GM18507 (cell line): ENCODE measurements at regions not wholly inside any gene's neighbourhood (a gene's known extent, or its start where the extent isn't known, plus 50 kb on each side); places are given as distances from the start of the nearest gene placed in this dataset.

Experiments
- DNase-seq: peaks from one replicate; pipeline ENCODE4 v3.0.0; 2011; ENCODE audit warnings: low read depth; ENCODE audit not compliant: insufficient read length; ENCODE audit errors: extremely low spot score
- FAIRE-seq: peaks from 2 replicates; lab custom pipeline; 2011; peaks lifted over from hg19 to GRCh38; lab: Jason Lieb, UNC

- DNase-seq (no peak), FAIRE-seq (no peak)
Observed at GRCh38 chrX:51437521-51437920, 58.9 kb downstream of the NUDT11 start.

DNA sequence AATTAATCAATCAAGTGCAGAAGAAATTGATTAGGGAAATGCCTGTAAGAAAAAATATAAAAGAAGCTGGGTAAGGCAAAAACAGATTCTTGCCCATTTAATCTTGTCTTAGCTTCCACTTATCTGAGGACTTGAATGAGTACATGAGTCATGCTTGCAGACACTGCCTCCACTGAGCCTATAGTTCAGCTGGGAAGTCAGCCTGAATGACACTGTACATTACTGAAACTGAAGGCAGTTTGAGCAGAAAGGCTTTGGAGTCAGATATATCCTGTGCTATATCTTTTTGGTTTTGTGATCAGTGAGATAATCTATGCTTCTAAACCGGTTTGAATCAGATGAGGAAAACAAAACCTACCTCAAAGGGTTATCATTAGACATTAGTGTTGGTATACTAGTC lies 61.3 kb downstream of the NUDT11 start:
- no peak for DNase-seq
- FAIRE-seq = no peak

DNA sequence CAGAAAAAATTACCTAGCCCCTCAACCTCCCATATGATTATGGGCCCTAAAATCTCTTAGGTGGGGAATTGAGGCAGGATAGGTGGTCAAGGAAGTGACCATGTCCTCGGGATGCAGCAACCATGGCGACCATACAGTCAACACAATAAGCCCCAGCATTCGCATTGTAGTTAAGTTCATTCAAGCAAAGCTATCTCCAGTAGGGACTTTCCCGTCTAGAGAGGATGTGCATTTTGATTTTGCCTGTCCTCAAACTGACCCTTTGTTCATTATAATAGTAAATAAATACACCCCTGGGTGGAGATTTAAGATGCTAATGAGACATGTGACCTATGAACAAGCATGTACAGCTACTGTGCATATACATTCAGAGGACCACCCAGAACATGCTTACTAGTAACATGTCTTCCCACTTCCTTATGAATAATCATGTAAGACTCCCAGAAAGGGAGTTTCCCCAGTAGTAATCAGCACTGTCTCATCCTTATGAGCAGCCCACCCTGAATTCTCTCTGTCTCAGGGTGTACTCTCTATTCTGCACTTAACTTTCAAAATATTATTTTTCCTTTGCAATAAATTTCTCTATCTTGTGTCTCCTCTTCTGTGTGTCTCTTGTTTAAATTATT lies 74.3 kb downstream of the NUDT11 start:
- no peak for FAIRE-seq
- DNase-seq = no peak

- FAIRE-seq = peak; percentile 56
Observed at GRCh38 chrX:51420610-51421009, 75.8 kb downstream of the NUDT11 start.

GRCh38 chrX:51408462-51408861 lies 75.8 kb downstream of the NUDT10 start:
- no peak for DNase-seq
- FAIRE-seq = no peak

More at GRCh38 chrX:51420610-51421009, 75.8 kb downstream of the NUDT11 start:
- DNase-seq = no peak

GRCh38 chrX:51407520-51408409 lies 75.1 kb downstream of the NUDT10 start:
- DNase-seq (no peak), FAIRE-seq (no peak)

DNA sequence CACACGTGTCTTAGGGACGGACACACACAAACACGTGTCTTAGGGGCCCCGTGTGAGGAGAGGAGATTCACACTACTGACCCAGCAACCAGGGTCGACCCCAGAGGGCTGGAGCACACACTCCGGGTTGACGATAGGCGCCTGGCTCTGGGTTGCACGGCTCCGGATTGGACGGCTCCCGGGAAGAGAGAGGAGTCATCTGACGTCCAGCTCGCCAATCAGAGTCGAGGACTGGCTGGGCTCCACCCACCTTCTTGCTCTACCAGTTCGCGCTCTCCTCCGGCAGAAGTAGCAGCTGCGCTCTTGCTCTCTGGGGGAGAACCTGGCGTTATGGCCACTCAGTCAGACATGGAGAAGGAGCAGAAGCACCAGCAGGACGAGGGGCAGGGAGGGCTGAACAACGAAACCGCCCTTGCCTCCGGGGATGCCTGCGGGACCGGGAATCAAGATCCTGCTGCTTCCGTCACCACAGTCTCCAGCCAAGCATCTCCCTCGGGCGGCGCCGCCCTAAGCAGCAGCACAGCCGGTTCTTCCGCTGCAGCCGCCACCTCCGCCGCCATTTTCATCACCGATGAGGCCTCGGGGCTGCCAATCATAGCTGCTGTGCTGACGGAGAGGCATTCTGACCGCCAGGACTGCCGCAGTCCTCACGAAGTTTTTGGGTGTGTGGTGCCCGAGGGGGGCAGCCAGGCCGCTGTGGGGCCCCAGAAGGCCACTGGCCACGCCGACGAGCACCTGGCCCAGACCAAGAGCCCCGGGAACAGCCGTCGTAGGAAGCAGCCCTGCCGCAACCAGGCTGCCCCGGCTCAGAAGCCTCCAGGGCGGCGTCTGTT lies 74.3 kb downstream of the NUDT10 start:
- no peak for DNase-seq
- no peak for FAIRE-seq

DNA sequence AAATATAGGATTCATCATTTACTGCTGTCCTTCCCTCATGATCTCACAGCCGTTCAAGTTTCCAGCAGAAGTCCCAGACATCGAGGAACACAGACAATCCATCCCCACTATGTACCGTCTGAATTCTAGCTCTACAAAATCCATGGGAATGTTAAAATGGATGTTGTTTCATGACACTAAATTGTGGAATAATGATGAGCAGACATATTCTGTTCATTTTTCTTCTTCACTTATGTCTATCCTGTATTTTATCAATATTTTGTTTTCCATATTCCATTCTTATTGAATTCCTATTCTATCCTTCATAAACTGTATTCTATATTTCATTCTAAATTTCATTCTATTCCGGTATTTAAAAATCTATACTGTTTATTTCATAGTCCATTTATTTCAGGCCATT lies 71.8 kb downstream of the NUDT10 start:
- no peak for FAIRE-seq

DNA sequence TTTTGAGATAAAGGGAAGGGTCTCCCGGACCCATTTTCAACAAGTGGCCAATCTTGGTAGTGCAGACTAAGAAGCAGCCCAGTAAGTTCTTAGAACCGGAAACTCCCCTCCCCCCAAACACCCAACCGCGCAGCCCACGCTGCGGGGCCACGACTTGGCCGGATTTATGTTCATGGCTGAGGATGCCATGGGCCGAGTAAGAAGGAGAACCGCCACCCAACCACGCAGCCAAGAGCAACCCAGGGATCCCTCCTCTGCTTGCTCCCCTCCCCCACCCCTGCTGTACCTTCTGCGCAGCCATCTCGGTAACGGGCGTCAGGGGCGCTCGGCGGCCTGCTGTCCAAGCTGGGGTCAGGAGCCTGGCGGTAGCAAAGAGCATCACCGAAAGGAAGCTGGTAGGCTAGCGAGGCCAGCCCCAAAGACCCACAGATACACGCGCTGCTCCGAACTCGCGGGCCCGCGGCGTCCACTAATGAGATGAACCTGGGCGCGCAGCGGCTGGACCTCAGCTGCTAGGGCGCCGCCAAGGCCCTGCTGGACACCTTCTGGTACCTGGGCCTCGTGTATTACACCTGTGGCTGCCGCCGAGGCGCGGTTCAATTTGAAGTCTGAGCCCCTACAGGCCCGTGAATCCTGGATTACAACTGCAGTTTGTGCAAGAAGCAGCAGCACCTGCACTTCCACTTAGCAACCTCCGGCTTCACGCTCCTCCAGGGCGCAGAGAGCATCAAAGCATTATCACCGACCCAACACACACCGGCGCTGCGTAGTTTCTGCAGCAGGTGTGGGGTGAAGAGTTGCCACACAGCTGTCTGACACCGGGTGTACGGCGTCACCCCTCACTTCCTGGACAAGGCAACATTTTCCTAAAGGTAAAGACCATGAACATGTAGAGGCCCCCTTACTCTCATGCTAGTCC lies 63.4 kb downstream of the NUDT10 start:
- FAIRE-seq (no peak), DNase-seq (no peak)

More for the DNA sequence above, 71.8 kb downstream of the NUDT10 start:
- DNase-seq = no peak

GRCh38 chrX:51395480-51395809 lies 62.8 kb downstream of the NUDT10 start:
- no peak for DNase-seq
- no peak for FAIRE-seq
